ENCODE measurements at regions not wholly inside any gene's neighbourhood (a gene's known extent, or its start where the extent isn't known, plus 50 kb on each side); places are given as distances from the start of the nearest gene placed in this dataset.

DNA sequence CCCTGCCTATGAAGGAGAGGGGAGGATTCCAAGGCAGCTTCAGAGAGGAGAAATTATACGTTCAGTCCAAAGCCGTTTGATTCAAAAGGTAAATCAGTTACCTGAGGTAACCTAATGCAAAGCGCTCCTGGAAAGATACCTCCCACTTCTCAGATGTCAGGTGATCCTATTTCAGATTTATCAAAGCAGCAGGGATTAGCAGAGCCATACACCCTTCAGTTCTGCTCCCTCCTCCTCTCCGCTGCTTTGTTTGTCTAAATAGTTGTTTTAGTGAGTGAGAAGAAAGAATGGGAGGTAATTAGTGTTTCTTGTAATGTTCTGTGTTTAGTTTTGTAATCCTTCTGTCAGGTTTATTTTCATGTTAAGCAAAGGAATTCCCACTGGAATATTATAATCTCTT is 81.1 kb downstream of the SOX14 start:
- TF ChIP-seq, protein P1, sequence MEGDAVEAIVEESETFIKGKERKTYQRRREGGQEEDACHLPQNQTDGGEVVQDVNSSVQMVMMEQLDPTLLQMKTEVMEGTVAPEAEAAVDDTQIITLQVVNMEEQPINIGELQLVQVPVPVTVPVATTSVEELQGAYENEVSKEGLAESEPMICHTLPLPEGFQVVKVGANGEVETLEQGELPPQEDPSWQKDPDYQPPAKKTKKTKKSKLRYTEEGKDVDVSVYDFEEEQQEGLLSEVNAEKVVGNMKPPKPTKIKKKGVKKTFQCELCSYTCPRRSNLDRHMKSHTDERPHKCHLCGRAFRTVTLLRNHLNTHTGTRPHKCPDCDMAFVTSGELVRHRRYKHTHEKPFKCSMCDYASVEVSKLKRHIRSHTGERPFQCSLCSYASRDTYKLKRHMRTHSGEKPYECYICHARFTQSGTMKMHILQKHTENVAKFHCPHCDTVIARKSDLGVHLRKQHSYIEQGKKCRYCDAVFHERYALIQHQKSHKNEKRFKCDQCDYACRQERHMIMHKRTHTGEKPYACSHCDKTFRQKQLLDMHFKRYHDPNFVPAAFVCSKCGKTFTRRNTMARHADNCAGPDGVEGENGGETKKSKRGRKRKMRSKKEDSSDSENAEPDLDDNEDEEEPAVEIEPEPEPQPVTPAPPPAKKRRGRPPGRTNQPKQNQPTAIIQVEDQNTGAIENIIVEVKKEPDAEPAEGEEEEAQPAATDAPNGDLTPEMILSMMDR (IDR thresholded peaks at IDR 0.05), result no peak
- no peak for TF ChIP-seq EZH2 (IDR thresholded peaks at IDR 0.05; ENCODE audit: borderline replicate concordance, insufficient read depth, low read depth, low read length, poor library complexity, severe bottlenecking)

Data from B cell (primary cell).